Hematopoietic multipotent progenitor cell treated with erythropoietin and hydrocortisone succinate and interleukin-3 and kit ligand, for 6 days (in vitro differentiated cells): ENCODE measurements at regions not wholly inside any gene's neighbourhood (a gene's known extent, or its start where the extent isn't known, plus 50 kb on each side); places are given as distances from the start of the nearest gene placed in this dataset.

Source experiments
- DNase-seq: peaks from one replicate; pipeline ENCODE4 v3.0.0-alpha.2; 2015

- DNase-seq: no peak
These were observed 50.0 kb upstream of the PITRM1 start for GRCh38 chr10:3222626-3223025.
